SHP77 treated with DMSO at 0.1 percent for 48 hours (cell line): ENCODE measurements at regions not wholly inside any gene's neighbourhood (a gene's known extent, or its start where the extent isn't known, plus 50 kb on each side); places are given as distances from the start of the nearest gene placed in this dataset.

ENCODE experiments used
- DNase-seq: peaks from one replicate; lab custom pipeline; 2025; lab: John Stamatoyannopoulos, UW

- DNase-seq = peak; percentile 80
Measured at GRCh38 chr12:105706321-105706972, 376.0 kb downstream of the C12orf75 start.

- no peak for DNase-seq
Measured at GRCh38 chr12:105706973-105707334, 376.5 kb downstream of the C12orf75 start.

- no peak for DNase-seq
Measured at GRCh38 chr12:105713606-105714305, 383.3 kb downstream of the C12orf75 start.

- no peak for DNase-seq
Measured at GRCh38 chr12:105716621-105717020, 386.1 kb downstream of the C12orf75 start.

- no peak for DNase-seq
Measured at GRCh38 chr12:105721051-105721825, 390.7 kb downstream of the C12orf75 start.

GRCh38 chr12:105721891-105722290, 391.4 kb downstream of the C12orf75 start:
- DNase-seq = no peak

GRCh38 chr12:105723066-105723465, 392.6 kb downstream of the C12orf75 start:
- DNase-seq = no peak

GRCh38 chr12:105723494-105723893, 393.0 kb downstream of the C12orf75 start:
- DNase-seq = no peak

GRCh38 chr12:105724641-105725040, 394.1 kb downstream of the C12orf75 start:
- no peak for DNase-seq

- no peak for DNase-seq
Measured at GRCh38 chr12:105725054-105725453, 394.6 kb downstream of the C12orf75 start.

GRCh38 chr12:105729181-105729771, 398.8 kb downstream of the C12orf75 start:
- DNase-seq = no peak

GRCh38 chr12:105729926-105730325, 399.4 kb downstream of the C12orf75 start:
- no peak for DNase-seq

- no peak for DNase-seq
Measured at GRCh38 chr12:105733579-105733978, 403.1 kb downstream of the C12orf75 start.

GRCh38 chr12:105736498-105736897, 402.3 kb downstream of the NUAK1 start:
- DNase-seq = no peak

- no peak for DNase-seq
Measured at GRCh38 chr12:105738051-105738450, 400.7 kb downstream of the NUAK1 start.

GRCh38 chr12:105740369-105740768, 398.4 kb downstream of the NUAK1 start:
- no peak for DNase-seq

GRCh38 chr12:105740970-105741725, 397.6 kb downstream of the NUAK1 start:
- no peak for DNase-seq

- no peak for DNase-seq
Measured at GRCh38 chr12:105741786-105742566, 396.8 kb downstream of the NUAK1 start.

- no peak for DNase-seq
Measured at GRCh38 chr12:105742567-105742874, 396.2 kb downstream of the NUAK1 start.

- DNase-seq = no peak
Measured at GRCh38 chr12:105744371-105745058, 394.2 kb downstream of the NUAK1 start.

- no peak for DNase-seq
Measured at GRCh38 chr12:105745811-105746210, 392.9 kb downstream of the NUAK1 start.
